HG02678 (cell line): ENCODE measurements at regions not wholly inside any gene's neighbourhood (a gene's known extent, or its start where the extent isn't known, plus 50 kb on each side); places are given as distances from the start of the nearest gene placed in this dataset.

Source experiments
- ATAC-seq: cut with Tn5 transposase; IDR thresholded peaks from one replicate; pipeline ENCODE4 v1.9.1; 2021; ENCODE audit warnings: mild to moderate bottlenecking, moderate library complexity; ENCODE audit not compliant: unreplicated experiment

GRCh38 chr16:79697562-79698112 is 97.1 kb upstream of the MAF start:
- no peak for ATAC-seq

- ATAC-seq, result no peak
Measured at GRCh38 chr16:79691007-79691406, 90.5 kb upstream of the MAF start.

GRCh38 chr16:79690159-79690558 is 89.6 kb upstream of the MAF start:
- ATAC-seq, result no peak

- no peak for ATAC-seq
Measured at GRCh38 chr16:79687249-79688130, 87.0 kb upstream of the MAF start.

- ATAC-seq, result no peak
Measured at GRCh38 chr16:79685871-79686270, 85.3 kb upstream of the MAF start.

GRCh38 chr16:79679334-79679733 is 78.8 kb upstream of the MAF start:
- no peak for ATAC-seq

- no peak for ATAC-seq
Measured at GRCh38 chr16:79677799-79678530, 77.4 kb upstream of the MAF start.

GRCh38 chr16:79673635-79674034 is 73.1 kb upstream of the MAF start:
- no peak for ATAC-seq

GRCh38 chr16:79672524-79672923 is 72.0 kb upstream of the MAF start:
- ATAC-seq, result no peak

- ATAC-seq, result no peak
Measured at GRCh38 chr16:79668502-79668901, 68.0 kb upstream of the MAF start.

GRCh38 chr16:79665970-79666369 is 65.4 kb upstream of the MAF start:
- ATAC-seq, result no peak

GRCh38 chr16:79664407-79664806 is 63.9 kb upstream of the MAF start:
- no peak for ATAC-seq

GRCh38 chr16:79662669-79663313 is 62.3 kb upstream of the MAF start:
- no peak for ATAC-seq

- no peak for ATAC-seq
Measured at GRCh38 chr16:79662122-79662521, 61.6 kb upstream of the MAF start.

GRCh38 chr16:79661578-79661977 is 61.0 kb upstream of the MAF start:
- no peak for ATAC-seq

- ATAC-seq, result no peak
Measured at GRCh38 chr16:79659344-79659743, 58.8 kb upstream of the MAF start.

- ATAC-seq, result no peak
Measured at GRCh38 chr16:79658301-79659033, 57.9 kb upstream of the MAF start.

GRCh38 chr16:79656553-79657115 is 56.1 kb upstream of the MAF start:
- no peak for ATAC-seq

GRCh38 chr16:79653373-79653891 is 52.9 kb upstream of the MAF start:
- ATAC-seq, result no peak

- no peak for ATAC-seq
Measured at GRCh38 chr16:79651363-79651762, 50.8 kb upstream of the MAF start.
